ENCODE measurements at regions not wholly inside any gene's neighbourhood (a gene's known extent, or its start where the extent isn't known, plus 50 kb on each side); places are given as distances from the start of the nearest gene placed in this dataset.

DNA sequence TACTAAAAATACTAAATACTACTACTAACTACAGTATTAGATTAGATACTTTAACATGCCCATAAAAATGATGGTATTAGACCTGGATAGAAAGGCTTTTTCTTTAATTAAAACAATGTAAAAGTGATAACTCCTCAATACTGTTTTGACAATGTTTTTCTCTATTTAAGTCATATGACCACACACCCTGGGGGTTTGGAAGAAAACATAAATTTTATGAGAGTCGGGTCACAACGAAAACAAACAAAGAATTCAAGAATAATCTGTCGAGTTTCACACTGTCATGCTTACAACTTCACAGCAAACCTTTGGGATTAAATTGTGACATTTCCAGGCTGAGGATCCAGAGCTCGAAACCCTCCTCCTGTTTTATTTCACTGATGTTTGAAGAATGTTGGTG, 107.4 kb upstream of the SOX4 start:
- DNase-seq, result no peak

- no peak for DNase-seq
These were observed 103.7 kb upstream of the SOX4 start for GRCh38 chr6:21489826-21490225.

DNA sequence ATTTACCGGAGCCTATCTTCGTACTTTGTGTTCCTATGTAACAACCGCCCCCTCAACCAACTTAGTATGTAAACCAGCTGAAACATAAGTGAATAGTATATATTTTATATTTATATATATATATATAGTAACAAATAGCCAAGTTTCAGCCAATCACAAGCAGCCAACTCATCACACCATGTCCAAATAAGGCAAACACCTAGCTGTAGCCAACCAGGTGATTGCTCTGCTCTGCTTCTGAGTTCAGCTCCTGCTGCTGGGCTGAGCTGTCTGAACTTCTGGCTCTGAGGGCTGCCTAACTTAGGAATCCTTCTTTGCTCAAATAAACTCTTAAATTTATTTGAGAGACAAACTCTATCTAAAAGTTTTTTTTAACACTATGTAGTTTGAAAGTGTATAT, 101.6 kb upstream of the SOX4 start:
- no peak for DNase-seq

DNA sequence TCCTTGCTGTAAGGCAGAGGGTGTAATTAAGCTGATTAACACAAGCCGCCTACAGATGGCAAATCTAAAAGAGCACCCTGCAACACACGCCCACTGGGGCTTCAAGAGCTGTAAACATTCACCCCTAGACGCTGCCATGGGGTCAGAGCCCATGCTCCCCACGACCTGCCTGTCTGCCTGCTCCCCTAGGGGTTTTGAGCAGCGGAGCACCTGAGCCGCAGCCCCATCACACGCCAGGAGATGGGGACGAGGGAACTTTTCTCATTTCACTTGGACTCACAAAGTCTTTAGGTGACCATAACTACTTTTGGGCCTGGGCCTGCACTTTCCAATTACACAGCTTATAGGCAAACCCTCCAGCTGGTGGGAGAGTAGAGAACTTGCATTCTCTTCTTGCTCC, 99.0 kb upstream of the SOX4 start:
- no peak for DNase-seq

GRCh38 chr6:21496196-21496595, 97.4 kb upstream of the SOX4 start:
- DNase-seq, result no peak

DNA sequence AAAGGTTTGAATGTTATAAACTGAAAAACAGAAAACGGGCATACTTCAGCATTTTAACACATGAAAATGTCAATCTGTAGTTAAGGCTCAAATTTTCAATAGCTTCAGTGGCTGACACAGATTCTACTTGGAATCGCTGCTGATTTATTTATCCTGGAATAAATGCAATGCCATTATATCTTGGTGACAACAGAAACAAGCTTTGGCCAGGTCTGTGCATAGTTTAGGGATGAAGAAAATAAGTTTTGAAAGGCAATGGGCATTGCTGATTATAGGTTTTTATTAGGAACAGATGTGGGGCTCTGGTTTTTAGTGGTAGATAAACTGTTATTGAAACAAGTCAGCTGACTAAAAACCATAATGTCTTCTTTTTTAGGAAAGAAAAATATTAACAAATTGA, 96.8 kb upstream of the SOX4 start:
- no peak for DNase-seq

DNA sequence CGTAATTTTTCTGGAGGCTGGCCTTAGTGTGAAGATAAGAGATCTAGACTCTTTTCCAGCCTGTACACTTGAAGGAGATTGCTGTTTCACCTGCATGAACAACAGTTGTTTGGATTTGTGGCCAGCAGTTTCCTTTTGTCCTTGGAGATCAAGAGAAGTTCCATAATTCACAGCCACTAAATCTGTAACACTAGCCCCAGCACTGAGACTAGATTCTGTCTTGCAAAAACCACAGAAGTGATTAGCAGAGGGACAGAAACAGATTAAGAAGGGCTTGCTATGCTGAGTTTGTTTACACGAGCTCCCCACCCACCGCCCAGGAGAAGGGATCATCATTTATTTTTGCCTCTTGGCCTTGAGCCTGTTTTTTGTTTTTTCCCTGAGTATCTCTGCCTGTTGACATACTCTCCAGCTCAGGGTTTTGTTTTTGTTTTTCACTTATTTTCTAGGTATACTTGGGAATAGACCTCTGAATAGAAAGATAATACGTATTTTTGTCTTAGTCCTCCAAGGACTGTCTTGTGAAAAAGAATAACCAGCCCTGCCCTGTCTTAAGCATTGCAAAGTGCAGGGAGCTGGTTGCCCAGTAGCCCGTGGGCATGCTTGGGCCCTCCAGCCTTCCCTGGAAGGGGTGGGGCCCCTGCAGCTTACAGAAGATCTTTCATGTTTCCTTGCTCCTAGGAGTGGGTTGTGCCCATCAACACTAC, 93.1 kb upstream of the SOX4 start:
- DNase-seq, result no peak

GRCh38 chr6:21501021-21501354, 92.6 kb upstream of the SOX4 start:
- DNase-seq, result no peak

GRCh38 chr6:21501815-21502214, 91.7 kb upstream of the SOX4 start:
- DNase-seq, result no peak

- no peak for DNase-seq
These were observed 90.9 kb upstream of the SOX4 start for GRCh38 chr6:21502682-21503081.

DNA sequence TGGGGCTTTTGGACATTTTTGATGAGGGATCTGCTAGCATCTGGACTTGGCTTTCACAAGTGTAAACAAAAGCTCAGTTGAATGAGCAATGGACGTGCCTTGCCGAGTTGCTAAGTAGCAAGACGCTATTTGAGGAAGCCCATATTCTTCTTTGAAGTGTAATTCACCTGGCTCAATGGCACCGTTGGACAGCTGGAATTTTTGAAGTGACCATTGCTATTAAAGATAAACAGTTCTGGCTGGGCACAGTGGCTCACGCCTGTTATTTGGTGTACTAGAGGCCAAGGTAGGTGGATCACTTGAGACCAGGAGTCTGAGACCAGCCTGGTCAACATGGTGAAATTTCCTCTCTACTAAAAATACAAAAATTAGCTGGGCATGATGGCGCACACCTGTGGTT, 88.8 kb upstream of the SOX4 start:
- no peak for DNase-seq

GRCh38 chr6:21505574-21505990, 88.0 kb upstream of the SOX4 start:
- no peak for DNase-seq

DNA sequence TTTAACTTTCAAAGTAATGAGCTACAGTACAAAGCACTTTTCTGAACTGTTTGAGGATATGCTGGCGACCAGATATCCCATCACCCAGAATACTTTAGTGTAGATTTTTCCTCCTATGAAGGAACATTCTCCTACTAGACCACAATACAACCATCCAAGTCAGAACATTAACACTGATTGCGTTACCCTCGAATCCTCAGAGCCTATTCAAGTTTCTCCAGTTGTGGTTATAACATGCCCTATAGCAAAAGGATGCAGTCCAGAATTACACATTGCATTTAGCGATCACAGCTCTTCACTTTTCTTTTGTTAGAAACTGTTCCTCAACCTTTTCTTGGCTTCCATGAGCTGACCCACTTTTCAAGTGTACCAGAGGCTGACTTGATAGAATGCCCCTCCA, 87.4 kb upstream of the SOX4 start:
- DNase-seq, result no peak

DNA sequence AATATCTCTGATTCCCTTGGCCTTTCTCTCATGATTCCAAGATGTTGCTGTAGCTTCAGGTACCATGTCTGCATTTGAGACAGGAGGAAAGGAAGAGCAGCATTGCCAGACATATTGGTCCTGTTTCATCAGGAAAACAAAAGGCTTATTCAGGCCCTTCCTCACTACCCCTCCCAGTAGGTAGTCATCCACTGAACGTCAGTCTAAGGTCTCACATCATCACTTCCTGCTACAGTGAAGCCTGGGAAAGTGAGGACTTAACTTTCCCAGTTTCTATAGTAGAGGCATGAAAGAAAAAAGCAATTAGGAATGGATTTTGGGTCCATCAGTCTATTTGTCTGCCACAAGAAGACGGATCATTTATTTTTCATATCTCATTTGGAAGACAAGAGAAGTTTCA, 85.7 kb upstream of the SOX4 start:
- no peak for DNase-seq

DNA sequence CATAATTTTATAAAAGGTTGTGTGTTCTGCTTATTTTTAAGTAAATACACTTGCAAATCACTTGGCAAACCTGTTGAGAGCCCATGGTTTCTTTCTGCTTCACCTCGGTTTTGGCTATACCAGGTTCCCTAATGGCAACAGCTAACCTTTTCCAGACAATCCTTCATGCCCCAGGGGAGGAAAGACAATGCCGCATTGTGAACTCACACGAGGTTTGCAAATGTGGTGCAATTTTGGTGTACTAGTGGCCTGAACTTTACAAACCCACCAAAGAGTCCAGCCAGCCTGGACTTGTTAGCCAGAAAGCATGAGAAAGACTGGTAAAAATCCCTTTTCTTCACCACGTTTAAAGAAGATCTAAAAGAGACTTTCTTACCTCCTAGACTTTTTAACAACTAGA, 84.8 kb upstream of the SOX4 start:
- DNase-seq, result no peak

DNA sequence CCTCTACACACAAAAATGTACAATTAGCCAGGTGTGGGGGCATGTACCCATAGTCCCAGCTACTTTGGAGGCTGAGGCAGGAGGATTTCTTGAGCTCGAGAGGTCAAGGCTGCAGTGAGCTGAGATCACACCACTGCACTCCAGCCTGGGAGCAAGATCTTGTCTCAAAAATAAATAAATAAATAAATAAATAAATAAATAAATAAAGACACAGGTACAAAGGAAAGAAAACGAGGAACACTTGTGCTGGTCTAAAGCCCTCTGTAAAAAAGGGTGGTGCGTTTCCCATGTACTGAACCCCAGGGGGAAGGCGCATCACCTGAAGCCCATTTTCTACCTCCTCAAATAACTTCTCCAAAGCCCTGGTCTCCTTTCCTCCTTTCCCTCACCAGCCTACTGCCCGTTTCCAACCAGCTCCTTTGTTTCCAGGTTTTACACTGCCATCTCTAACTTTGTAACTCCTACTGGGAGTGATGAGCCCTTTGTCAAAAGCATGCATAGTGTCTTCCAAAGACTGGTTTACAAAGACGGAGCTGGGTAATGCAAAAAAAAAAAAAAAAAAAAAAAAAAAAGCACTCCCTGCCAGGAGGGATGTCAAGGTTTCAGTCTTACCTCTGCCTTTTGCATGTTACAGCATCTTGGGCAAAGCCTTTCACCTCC, 81.5 kb upstream of the SOX4 start:
- DNase-seq, result no peak

- DNase-seq, result no peak
These were observed 79.3 kb upstream of the SOX4 start for GRCh38 chr6:21514288-21514687.

DNA sequence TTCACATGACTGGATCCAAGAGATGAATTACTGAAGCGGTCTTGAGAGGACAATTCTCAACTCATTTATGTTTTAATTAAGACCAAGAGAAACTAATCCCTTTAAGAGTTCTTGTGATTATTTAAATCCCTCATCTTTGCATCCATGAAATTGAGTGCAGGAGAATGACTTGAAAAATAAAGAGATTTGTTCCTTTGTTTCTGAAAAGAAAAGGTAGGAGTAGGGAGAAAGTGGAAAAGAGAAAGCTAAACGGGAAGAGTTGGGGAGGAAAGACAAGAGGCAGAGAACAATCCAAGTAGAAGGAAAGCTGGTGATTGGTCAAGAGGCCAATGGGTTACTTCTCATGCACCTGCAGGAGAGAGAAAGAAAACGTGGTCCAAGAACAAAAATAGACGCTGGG, 75.2 kb upstream of the SOX4 start:
- no peak for DNase-seq

DNA sequence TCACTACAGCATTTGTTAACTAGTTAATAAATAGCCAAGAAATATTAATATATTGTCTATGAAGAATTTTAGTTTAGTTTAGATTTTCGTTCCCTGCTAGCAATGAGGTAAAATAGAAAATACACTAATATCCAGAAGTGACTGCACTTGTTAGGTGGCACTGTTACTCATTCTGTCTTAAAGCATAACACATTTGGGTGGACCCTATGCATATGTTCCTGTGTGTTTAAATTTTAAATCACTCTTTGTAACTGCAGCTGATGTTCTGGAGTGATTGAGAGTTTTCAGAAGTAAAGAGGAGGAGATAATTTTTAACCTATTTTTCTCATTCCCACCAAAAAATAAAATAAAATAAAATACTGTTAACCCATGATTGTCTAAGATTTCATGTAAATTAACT, 73.9 kb upstream of the SOX4 start:
- no peak for DNase-seq

GRCh38 chr6:21521276-21521675, 72.3 kb upstream of the SOX4 start:
- DNase-seq, result no peak

DNA sequence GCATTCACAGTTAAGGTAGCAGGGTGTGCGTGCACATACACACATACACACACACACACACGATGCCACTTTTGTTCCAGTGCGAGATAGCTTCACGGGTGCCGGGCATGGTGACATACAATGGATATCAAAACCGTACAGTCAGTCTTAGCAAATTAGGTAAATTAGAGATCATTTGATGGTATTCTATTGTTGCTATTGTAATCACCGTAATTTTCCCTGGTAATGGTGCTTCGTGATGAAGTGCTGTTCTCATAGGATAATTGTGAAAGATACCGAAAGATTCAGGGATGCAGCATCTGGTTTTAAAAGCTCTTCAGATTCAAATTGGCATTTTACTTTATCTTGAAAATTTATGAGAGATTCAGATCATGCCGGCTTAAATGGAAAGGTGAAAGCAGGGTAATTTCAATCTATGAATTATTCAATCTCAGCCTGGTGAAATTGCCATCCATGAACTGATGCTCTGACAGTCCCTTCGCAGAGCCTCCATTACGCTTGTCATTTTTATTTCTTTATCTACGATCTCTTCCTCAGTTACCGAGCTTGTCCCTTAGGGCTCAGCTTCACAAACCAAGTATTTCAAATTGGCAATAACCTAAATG, 71.3 kb upstream of the SOX4 start:
- no peak for DNase-seq

GRCh38 chr6:21522797-21523456, 70.6 kb upstream of the SOX4 start:
- DNase-seq, result no peak

DNA sequence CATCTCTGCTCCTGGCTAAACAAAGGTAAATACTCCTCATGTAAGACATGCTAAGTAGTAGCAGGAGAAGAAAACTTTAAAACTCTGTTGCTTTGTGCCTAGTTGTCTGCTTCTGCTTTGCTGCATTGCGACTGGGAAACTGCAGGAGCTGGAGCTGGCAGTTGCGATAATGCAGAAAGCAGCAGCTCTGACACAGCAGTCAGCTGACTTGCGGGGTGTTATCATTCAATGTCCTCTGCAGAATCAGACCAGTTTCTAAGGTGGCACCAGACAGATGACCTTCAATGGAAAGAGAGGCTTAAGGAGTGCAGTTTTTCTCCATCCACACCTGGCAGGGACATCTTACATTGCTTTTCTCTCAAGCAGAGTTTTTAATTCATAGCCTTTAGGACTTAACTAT, 69.9 kb upstream of the SOX4 start:
- DNase-seq, result no peak

- no peak for DNase-seq
These were observed 69.3 kb upstream of the SOX4 start for GRCh38 chr6:21524201-21524600.

Measured in kidney glomerular epithelial cell (primary cell).